GM23338 (cell line): ENCODE measurements at regions not wholly inside any gene's neighbourhood (a gene's known extent, or its start where the extent isn't known, plus 50 kb on each side); places are given as distances from the start of the nearest gene placed in this dataset.

Experiments
- ATAC-seq: fragments of 200-7000 bp; cut with Tn5 transposase; 3 replicates; pipeline ENCODE4 v1.9.1; 2020
- DNase-seq: peaks from one replicate; pipeline ENCODE4 v3.0.0-alpha.2; 2015; ENCODE audit warnings: low spot score
- H2AFZ ChIP-seq: fragments of 200-600 bp; sonication (generic); 2 replicates; pipeline ENCODE4 v1.8.0; 2016; ENCODE audit warnings: antibody characterized with exemption, mild to moderate bottlenecking, moderate library complexity
- H3F3A ChIP-seq: fragments of 200-600 bp; sonication (generic); replicated peaks from 2 replicates; pipeline ENCODE4 v1.8.0; 2017; ENCODE audit warnings: antibody characterized with exemption, mixed run types, low read depth
- H3K27ac ChIP-seq: fragments of 200-600 bp; sonication (generic); 2 replicates; pipeline ENCODE4 v1.6.1; 2016; ENCODE audit warnings: low read depth
- H3K27me3 ChIP-seq: fragments of 200-600 bp; sonication (generic); 2 replicates; pipeline ENCODE4 v1.8.0; 2016; ENCODE audit warnings: mild to moderate bottlenecking, mixed run types, moderate library complexity; ENCODE audit not compliant: insufficient read depth
- H3K36me3 ChIP-seq: fragments of 200-600 bp; sonication (generic); 2 replicates; pipeline ENCODE4 v1.8.0; 2016; ENCODE audit warnings: mild to moderate bottlenecking; ENCODE audit not compliant: insufficient read depth
- H3K4me1 ChIP-seq: fragments of 200-600 bp; sonication (generic); 2 replicates; pipeline ENCODE4 v1.8.0; 2016; ENCODE audit warnings: mild to moderate bottlenecking, moderate library complexity; ENCODE audit not compliant: insufficient read depth
- H3K4me2 ChIP-seq: fragments of 200-600 bp; sonication (generic); 2 replicates; pipeline ENCODE4 v1.7.1; 2017; ENCODE audit warnings: mixed run types
- H3K4me3 ChIP-seq: fragments of 200-600 bp; sonication (generic); 2 replicates; pipeline ENCODE4 v1.6.1; 2016; ENCODE audit warnings: mixed run types
- H3K79me2 ChIP-seq: fragments of 200-600 bp; sonication (generic); replicated peaks from 2 replicates; pipeline ENCODE4 v1.8.0; 2017; ENCODE audit warnings: mild to moderate bottlenecking; ENCODE audit not compliant: insufficient read depth
- H3K9me2 ChIP-seq: fragments of 200-600 bp; sonication (generic); 2 replicates; pipeline ENCODE4 v1.8.0; 2017; ENCODE audit not compliant: insufficient read depth
- H4K20me1 ChIP-seq: fragments of 200-600 bp; sonication (generic); replicated peaks from 2 replicates; pipeline ENCODE4 v1.8.0; 2017; ENCODE audit warnings: mild to moderate bottlenecking; ENCODE audit not compliant: insufficient read depth
- H3K27ac Mint-ChIP-seq: 2 replicates; pipeline ENCODE4 v1.8.0; 2020; ENCODE audit warnings: inconsistent platforms, mild to moderate bottlenecking, moderate library complexity, mixed read lengths
- H3K27me3 Mint-ChIP-seq: 3 replicates; pipeline ENCODE4 v1.8.0; 2022; ENCODE audit warnings: low read depth, mild to moderate bottlenecking, moderate library complexity, mixed read lengths, inconsistent platforms; ENCODE audit not compliant: insufficient read depth, poor library complexity
- H3K36me3 Mint-ChIP-seq: 3 replicates; pipeline ENCODE4 v1.8.0; 2021; ENCODE audit warnings: low read depth, mild to moderate bottlenecking, inconsistent platforms, moderate library complexity, mixed read lengths
- H3K4me1 Mint-ChIP-seq: 3 replicates; pipeline ENCODE4 v1.8.0; 2020; ENCODE audit warnings: mild to moderate bottlenecking, inconsistent platforms, mixed read lengths
- H3K4me3 Mint-ChIP-seq: 3 replicates; pipeline ENCODE4 v1.8.0; 2021; ENCODE audit warnings: moderate library complexity, mild to moderate bottlenecking, inconsistent platforms, mixed read lengths
- H3K9me3 Mint-ChIP-seq: 3 replicates; pipeline ENCODE4 v1.8.0; 2020; ENCODE audit warnings: moderate library complexity, mild to moderate bottlenecking, inconsistent platforms, mixed read lengths
- CTCF ChIP-seq, 2 experiments: fragments of 200-600 bp in 1 of 2; sonication (generic) in 1 of 2; conservative IDR thresholded peaks; 2 replicates each; pipeline versions ENCODE4 v1.5.1 to v1.6.1; 2016 to 2017; ENCODE audit warnings: antibody characterized with exemption in 2 of 2, low read depth in 2 of 2, mild to moderate bottlenecking in 2 of 2, moderate library complexity in 1 of 2
- ETS1 ChIP-seq: IDR thresholded peaks from 2 replicates; pipeline ENCODE4 v1.6.1; 2016; ENCODE audit warnings: antibody characterized with exemption
- EZH2 ChIP-seq: fragments of 200-600 bp; sonication (generic); IDR thresholded peaks from one replicate; pipeline ENCODE4 v1.8.0; 2017; ENCODE audit warnings: antibody characterized with exemption, mild to moderate bottlenecking, low read depth; ENCODE audit not compliant: unreplicated experiment
- EZH2phosphoT487 ChIP-seq: fragments of 200-600 bp; sonication (generic); IDR thresholded peaks from one replicate; pipeline ENCODE4 v1.8.1; 2018; ENCODE audit warnings: antibody characterized with exemption; ENCODE audit not compliant: unreplicated experiment
- NANOG ChIP-seq: IDR thresholded peaks from 2 replicates; pipeline ENCODE4 v1.6.1; 2016; ENCODE audit warnings: antibody characterized with exemption, borderline replicate concordance
- REST ChIP-seq: IDR thresholded peaks from one replicate; pipeline ENCODE4 v1.6.1; 2018; ENCODE audit warnings: antibody characterized with exemption; ENCODE audit not compliant: unreplicated experiment
- STAT1 ChIP-seq: IDR thresholded peaks from one replicate; pipeline ENCODE4 v1.6.1; 2016; ENCODE audit warnings: antibody characterized with exemption; ENCODE audit not compliant: unreplicated experiment
- ZNF331 ChIP-seq: fragments of 250-450 bp; sonication (Bioruptor Pico); IDR thresholded peaks from 2 replicates; pipeline ENCODE4 v1.5.0; 2020; ENCODE audit warnings: low read depth, mild to moderate bottlenecking, moderate library complexity
- ZNF462 ChIP-seq: fragments of 250-450 bp; sonication (Bioruptor Pico); IDR thresholded peaks from 2 replicates; pipeline ENCODE4 v1.5.0; 2020; ENCODE audit warnings: mild to moderate bottlenecking, moderate library complexity

GRCh38 chr18:22469061-22469734 lies 51.5 kb upstream of the CTAGE1 start (continued):
- no peak for TF ChIP-seq CTCF (conservative IDR thresholded peaks at IDR 0.05; ENCODE audit: low read depth in 2 of 2)
- TF ChIP-seq EZH2, result no peak

GRCh38 chr18:22469926-22470247 lies 52.2 kb upstream of the CTAGE1 start:
- DNase-seq, result no peak
- Histone ChIP-seq H3K4me2 (peak overlapping the region; percentile 17; the same call in 1 of the 2 replicates), H3K4me3 (no peak overlapping the region)
- TF ChIP-seq CTCF (conservative IDR thresholded peaks at IDR 0.05; ENCODE audit: low read depth in 2 of 2), result no peak
- TF ChIP-seq EZH2, result no peak
- TF ChIP-seq ETS1, result no peak
- no peak for TF ChIP-seq REST
- no peak for TF ChIP-seq ZNF462 (CRISPR knock-in tag)
- TF ChIP-seq NANOG, result no peak
- no peak for TF ChIP-seq ZNF331 (CRISPR knock-in tag)
- no peak for TF ChIP-seq STAT1
- no peak for TF ChIP-seq EZH2phosphoT487

More at GRCh38 chr18:22469926-22470247, 52.2 kb upstream of the CTAGE1 start:
- Mint-ChIP-seq H3K27me3 (peaks cover 3% of the 10 kb centered on the region), H3K27ac (no peak overlapping the region; the same call in 1 of the 2 replicates), H3K4me1 (peaks cover 19% of the 10 kb centered on the region), H3K36me3 (no peaks in the 10 kb centered on the region), H3K9me3 (no peaks in the 10 kb centered on the region), H3K4me3 (no peak overlapping the region)
- Histone ChIP-seq H3K79me2 (no peaks in the 10 kb centered on the region), H3K4me1 (peaks cover 23% of the 10 kb centered on the region), H3F3A (no peaks in the 10 kb centered on the region), H3K36me3 (no peaks in the 10 kb centered on the region), H4K20me1 (no peaks in the 10 kb centered on the region), H2AFZ (no peak overlapping the region), H3K27me3 (no peaks in the 10 kb centered on the region), H3K27ac (no peak overlapping the region), H3K9me2 (0 out of 2 replicates have a peak, but pooled peaks cover 11% of the 10 kb centered on the region)
- ATAC-seq, result no peak
